ENCODE measurements at regions not wholly inside any gene's neighbourhood (a gene's known extent, or its start where the extent isn't known, plus 50 kb on each side); places are given as distances from the start of the nearest gene placed in this dataset.

GRCh38 chr14:96745500-96746051 lies 51.6 kb upstream of the VRK1 start:
- FAIRE-seq (no peak), DNase-seq (ENCODE audit: insufficient read length, low spot score) (no peak)

DNA sequence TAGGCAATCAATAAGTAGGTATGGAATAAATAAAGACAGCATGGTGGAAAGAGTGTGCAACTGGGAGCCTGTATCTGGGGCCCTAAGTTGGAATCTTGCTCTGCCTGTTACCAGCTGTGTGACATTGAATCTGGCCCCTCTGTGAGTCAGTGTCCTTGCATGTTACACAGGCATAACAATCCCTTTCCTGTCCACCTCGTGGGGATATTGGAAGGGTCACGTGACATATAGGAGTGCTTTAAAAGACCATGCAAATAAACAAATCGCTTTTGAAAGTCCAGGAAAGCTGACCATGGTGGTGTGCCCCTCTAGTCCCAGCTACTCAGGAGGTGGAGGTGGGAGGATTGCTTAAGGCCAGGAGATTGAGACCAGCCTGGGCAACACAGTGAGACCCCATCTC lies 51.1 kb upstream of the VRK1 start:
- TF ChIP-seq POU2F2 (IDR thresholded peaks at IDR 0.05; ENCODE audit: low read depth, low read length) (no peak), PAX5 (IDR thresholded peaks at IDR 0.05; ENCODE audit: insufficient read depth, low read length, severe bottlenecking) (no peak), POLR2A (IDR thresholded peaks at IDR 0.05; ENCODE audit: low read depth, low read length) (no peak), SPI1 (IDR thresholded peaks at IDR 0.05; ENCODE audit: low read depth, low read length) (no peak), POLR2AphosphoS5 (IDR thresholded peaks at IDR 0.05; ENCODE audit: low read depth, low read length) (no peak), TAF1 (IDR thresholded peaks at IDR 0.05; ENCODE audit: low read depth, low read length) (no peak)

More at GRCh38 chr14:96745500-96746051, 51.6 kb upstream of the VRK1 start:
- no peak for TF ChIP-seq POLR2A (IDR thresholded peaks at IDR 0.05; ENCODE audit: low read depth, low read length)
- no peak for TF ChIP-seq TAF1 (IDR thresholded peaks at IDR 0.05; ENCODE audit: low read depth, low read length)
- no peak for TF ChIP-seq POU2F2 (IDR thresholded peaks at IDR 0.05; ENCODE audit: low read depth, low read length)
- TF ChIP-seq POLR2AphosphoS5 (IDR thresholded peaks at IDR 0.05; ENCODE audit: low read depth, low read length), result no peak
- no peak for TF ChIP-seq SPI1 (IDR thresholded peaks at IDR 0.05; ENCODE audit: low read depth, low read length)
- TF ChIP-seq PAX5 (IDR thresholded peaks at IDR 0.05; ENCODE audit: insufficient read depth, low read length, severe bottlenecking), result no peak

GRCh38 chr14:96747006-96747405 lies 50.2 kb upstream of the VRK1 start:
- FAIRE-seq (no peak), DNase-seq (ENCODE audit: insufficient read length, low spot score) (no peak)
- TF ChIP-seq PAX5 (IDR thresholded peaks at IDR 0.05; ENCODE audit: insufficient read depth, low read length, severe bottlenecking) (no peak), POLR2AphosphoS5 (IDR thresholded peaks at IDR 0.05; ENCODE audit: low read depth, low read length) (no peak), SPI1 (IDR thresholded peaks at IDR 0.05; ENCODE audit: low read depth, low read length) (no peak), TAF1 (IDR thresholded peaks at IDR 0.05; ENCODE audit: low read depth, low read length) (no peak), POLR2A (IDR thresholded peaks at IDR 0.05; ENCODE audit: low read depth, low read length) (no peak), POU2F2 (IDR thresholded peaks at IDR 0.05; ENCODE audit: low read depth, low read length) (no peak)

More for the DNA sequence above, 51.1 kb upstream of the VRK1 start:
- DNase-seq (ENCODE audit: insufficient read length, low spot score) (no peak), FAIRE-seq (no peak)

Measured in GM12891 (cell line).